ENCODE measurements at regions not wholly inside any gene's neighbourhood (a gene's known extent, or its start where the extent isn't known, plus 50 kb on each side); places are given as distances from the start of the nearest gene placed in this dataset.

DNA sequence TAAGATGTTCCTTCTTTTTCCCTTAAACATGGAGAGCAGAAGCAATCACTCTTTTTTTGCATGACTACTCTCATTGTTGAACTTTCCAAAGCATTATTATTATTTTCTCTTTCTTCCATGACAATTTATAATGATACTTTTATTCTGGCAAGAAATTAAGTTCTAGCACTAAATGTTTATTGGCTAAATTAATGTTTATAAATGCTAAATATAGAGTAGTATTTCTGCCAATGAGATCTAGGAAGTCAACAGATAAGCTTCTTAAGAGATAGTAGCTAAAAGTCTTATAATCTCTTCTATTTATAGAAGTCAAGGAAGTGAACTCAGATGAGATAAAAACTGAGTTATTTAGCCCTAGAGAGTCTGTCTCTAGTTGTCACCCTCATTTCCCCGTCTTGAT, 920.1 kb downstream of the KCNJ2 start:
- Histone ChIP-seq H4K8ac (ENCODE audit: low read depth in 2 of 2, low read length in 2 of 2) (no peak overlapping the region), H4K5ac (ENCODE audit: low read depth, low read length) (no peak overlapping the region), H2BK20ac (ENCODE audit: low read depth, low read length) (no peak overlapping the region), H2AK5ac (ENCODE audit: low read depth, low read length) (no peak overlapping the region), H2BK15ac (ENCODE audit: low read depth, low read length) (no peak overlapping the region), H4K91ac (ENCODE audit: insufficient read depth, low read depth, low read length) (no peak overlapping the region), H3K9me3 (ENCODE audit: control insufficient read depth, insufficient read depth, low read length) (no peaks in the 10 kb centered on the region), H3K79me1 (ENCODE audit: low read depth in 1 of 2, low read length in 2 of 2) (no peaks in the 10 kb centered on the region), H3K4ac (ENCODE audit: low read depth, low read length) (no peak overlapping the region), H3K4me3 (ENCODE audit: insufficient read depth, low read depth, low read length) (no peak overlapping the region), H3K18ac (ENCODE audit: low read depth, low read length) (no peak overlapping the region), H3K9ac (ENCODE audit: low read depth, low read length) (no peak overlapping the region), H3K36me3 (ENCODE audit: control insufficient read depth, insufficient read depth, low read length) (no peaks in the 10 kb centered on the region), H3K27ac (ENCODE audit: insufficient read depth, low read length) (no peak overlapping the region), H3K56ac (ENCODE audit: extremely low read depth, insufficient read depth, low read length) (no peak overlapping the region), H3K23ac (ENCODE audit: low read depth, low read length) (no peak overlapping the region), H3K4me2 (ENCODE audit: low read depth, low read length) (no peak overlapping the region), H3K9me1 (ENCODE audit: insufficient read depth, low read length) (no peaks in the 10 kb centered on the region), H4K20me1 (ENCODE audit: insufficient read depth, low read length) (no peaks in the 10 kb centered on the region), H2BK5ac (ENCODE audit: low read depth, low read length, poor library complexity, severe bottlenecking) (no peak overlapping the region), H3K14ac (replicated peaks; ENCODE audit: low read depth, low read length) (no peak overlapping the region), H3K4me1 (ENCODE audit: control insufficient read depth, insufficient read depth, low read length) (no peaks in the 10 kb centered on the region), H2AK9ac (replicated peaks; ENCODE audit: low read depth, low read length, poor library complexity) (no peak overlapping the region), H2AFZ (replicated peaks; ENCODE audit: low read length, poor library complexity) (no peak overlapping the region), H2BK120ac (ENCODE audit: low read depth, low read length) (no peak overlapping the region), H3K27me3 (ENCODE audit: control insufficient read depth, insufficient read depth, low read length) (no peaks in the 10 kb centered on the region)
- no TSS peak for BruUV-seq (replicated peaks)
- DNase-seq (no peak), ATAC-seq (ENCODE audit: low read depth) (no peak)
- intact Hi-C loops (cut with micrococcal nuclease), result loop anchor here (10.0 kb wide), 1 partner anchor 375 kb away; no protein-coding TSS in a partner anchor
- CTCF ChIA-PET, result no interaction called here
- no peak for TF ChIP-seq NFE2L2 (IDR thresholded peaks at IDR 0.05; ENCODE audit: low read depth, low read length)
- no peak for TF ChIP-seq MXI1 (IDR thresholded peaks at IDR 0.05; ENCODE audit: borderline replicate concordance, low read depth, low read length)
- TF ChIP-seq RCOR1 (IDR thresholded peaks at IDR 0.05; ENCODE audit: insufficient replicate concordance, low read length), result no peak
- TF ChIP-seq, protein P1, sequence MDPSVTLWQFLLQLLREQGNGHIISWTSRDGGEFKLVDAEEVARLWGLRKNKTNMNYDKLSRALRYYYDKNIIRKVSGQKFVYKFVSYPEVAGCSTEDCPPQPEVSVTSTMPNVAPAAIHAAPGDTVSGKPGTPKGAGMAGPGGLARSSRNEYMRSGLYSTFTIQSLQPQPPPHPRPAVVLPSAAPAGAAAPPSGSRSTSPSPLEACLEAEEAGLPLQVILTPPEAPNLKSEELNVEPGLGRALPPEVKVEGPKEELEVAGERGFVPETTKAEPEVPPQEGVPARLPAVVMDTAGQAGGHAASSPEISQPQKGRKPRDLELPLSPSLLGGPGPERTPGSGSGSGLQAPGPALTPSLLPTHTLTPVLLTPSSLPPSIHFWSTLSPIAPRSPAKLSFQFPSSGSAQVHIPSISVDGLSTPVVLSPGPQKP (IDR thresholded peaks at IDR 0.05; ENCODE audit: borderline replicate concordance, low read depth, low read length), result no peak
- TF ChIP-seq FOS (IDR thresholded peaks at IDR 0.05; ENCODE audit: low read depth, low read length), result no peak
- no peak for TF ChIP-seq CHD1 (IDR thresholded peaks at IDR 0.05; ENCODE audit: low read depth, low read length)
- no peak for TF ChIP-seq MAFK (IDR thresholded peaks at IDR 0.05; ENCODE audit: low read depth, low read length)
- TF ChIP-seq BHLHE40 (IDR thresholded peaks at IDR 0.05; ENCODE audit: low read depth, low read length), result no peak
- dilution Hi-C loops (cut with HindIII; ENCODE audit: low sequenced_read_pairs, unreplicated experiment), result no loop called here
- WGBS, 2 experiments (ENCODE audit: extremely low coverage in 2 of 2, insufficient read length in 1 of 2), result no CpG with 5 or more reads among the region's 1 CpG
- POLR2A ChIA-PET (ENCODE audit: unreplicated experiment), result no interaction called here
- in situ Hi-C loops (cut with MboI; ENCODE audit: low sequenced_read_pairs), result no loop called here

Measured in IMR-90 (cell line).